Spleen (tissue), 7 donors: ENCODE measurements at regions not wholly inside any gene's neighbourhood (a gene's known extent, or its start where the extent isn't known, plus 50 kb on each side); places are given as distances from the start of the nearest gene placed in this dataset.

Experiments
- CTCF ChIP-seq, 11 experiments: fragments of 200-600 bp in 7 of 11; fragments of 450-650 bp in 4 of 11; sonication (generic) in 4 of 11; IDR thresholded peaks in 8 of 11; conservative IDR thresholded peaks in 3 of 11; 1 replicate in 7 of 11; 2 replicates in 4 of 11; pipeline versions ENCODE4 v1.4.0 to v1.8.0; 2016 to 2021; ENCODE audit warnings: antibody characterized with exemption in 11 of 11, inconsistent platforms in 4 of 11, mild to moderate bottlenecking in 1 of 11
- POLR2A ChIP-seq, 3 donors: fragments of 450-650 bp; IDR thresholded peaks; one replicate each; pipeline ENCODE4 v1.5.1; 2017; ENCODE audit warnings: antibody characterized with exemption in 3 of 3, mild to moderate bottlenecking in 1 of 3
- POLR2AphosphoS5 ChIP-seq, 3 donors: sonication (generic); formaldehyde crosslinking; IDR thresholded peaks; one replicate each; pipeline ENCODE4 v1.5.1; 2017; ENCODE audit warnings: antibody characterized with exemption in 3 of 3
- donor health status: DM: no; HTN: no; CAD: no; lungs with moderate emphysema.
- donor health status: DM: no; HTN: no; CAD: no.
- donor health status: DM: no; HTN: no; CAD: no.

- TF ChIP-seq CTCF (IDR thresholded peaks at IDR 0.05 in 8 of 11, conservative IDR thresholded peaks at IDR 0.05 in 3 of 11): no peak
- TF ChIP-seq POLR2AphosphoS5 (IDR thresholded peaks at IDR 0.05): no peak
- TF ChIP-seq POLR2A (IDR thresholded peaks at IDR 0.05): no peak
These were observed 74.1 kb upstream of the AKT3 start for GRCh38 chr1:243924188-243924587.
